ENCODE measurements at regions not wholly inside any gene's neighbourhood (a gene's known extent, or its start where the extent isn't known, plus 50 kb on each side); places are given as distances from the start of the nearest gene placed in this dataset.

DNA sequence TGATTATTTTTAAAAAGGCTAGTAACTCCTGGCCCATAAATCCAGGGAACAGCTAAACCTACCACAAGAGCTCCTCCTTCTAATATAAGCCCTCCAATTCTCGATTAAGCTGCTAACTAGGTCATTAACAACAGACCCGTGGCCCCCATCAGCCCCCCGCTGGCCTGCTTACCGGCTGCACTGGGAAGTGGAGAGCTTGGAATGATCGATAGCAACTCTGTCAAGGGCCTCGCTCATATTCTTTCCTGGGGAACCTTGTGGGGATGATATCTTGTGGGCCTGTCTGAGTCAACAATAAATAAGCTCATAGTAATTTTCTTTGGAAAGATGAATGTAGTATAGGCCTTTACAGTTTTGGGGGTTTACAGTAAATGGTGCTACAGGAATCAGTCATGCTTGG, 353.5 kb downstream of the TCERG1L start:
- in situ Hi-C loops (cut with MboI; ENCODE audit: low pct_unique_long_range_greater_than_20kb in 2 of 9, low sequenced_read_pairs in 9 of 9, unreplicated experiment in 9 of 9), result no loop called here
- no peak overlapping the region for H3K4me3 ChIP-seq
- no peak overlapping the region for H3K27ac ChIP-seq
- ATAC-seq (replicated peaks in 6 of 8), result peak in 2 of 8 experiments; percentile 42
- peaks cover 0 to 8% of the 10 kb centered on the region in 2 donors for H3K4me1 ChIP-seq (replicated peaks in 1 of 2)
- 0 to 80% (median 35%) methylated on average over 1 to 6 of the region's 6 CpGs; no CpG with 5 or more reads in 1 of the 10 experiments for WGBS, 10 experiments

DNA sequence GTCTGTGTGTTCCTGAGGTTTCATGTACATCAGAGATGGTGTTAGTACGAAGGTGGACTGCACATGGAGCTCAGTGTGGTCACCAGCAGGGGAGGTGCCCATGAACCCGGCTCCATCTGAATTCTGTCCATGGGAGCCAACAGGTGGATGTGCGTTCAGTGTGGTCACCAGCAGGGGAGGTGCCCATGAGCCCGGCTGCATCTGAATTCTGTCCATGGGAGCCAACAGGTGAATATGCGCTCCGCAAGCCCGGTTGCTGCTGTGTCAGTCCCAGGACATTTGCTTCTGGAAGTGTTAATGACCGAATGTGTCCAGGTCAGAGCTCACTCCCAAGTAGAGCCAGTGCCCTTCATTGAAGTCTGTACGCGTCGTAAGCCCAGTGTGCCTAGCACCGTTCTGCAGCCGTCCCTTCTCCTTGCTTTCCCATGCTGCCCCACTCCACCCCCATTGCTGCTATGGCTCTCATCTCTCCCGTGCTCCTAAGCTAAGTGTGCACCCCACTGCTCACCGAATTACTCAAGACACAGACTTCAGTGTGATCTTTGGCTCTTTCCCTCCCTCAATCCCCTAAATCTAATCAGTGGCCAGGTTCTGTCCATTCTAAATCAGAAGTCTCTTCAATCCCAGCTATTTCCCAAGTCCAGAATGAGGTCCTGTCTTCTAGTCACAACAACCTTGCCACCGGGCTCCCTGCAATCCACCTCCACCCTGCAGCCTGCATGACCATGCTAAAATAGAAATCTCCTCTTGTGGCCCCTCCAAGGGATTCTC, 352.4 kb downstream of the TCERG1L start:
- Histone ChIP-seq H3K27ac (no peak overlapping the region), H3K4me3 (no peak overlapping the region), H3K4me1 (replicated peaks in 1 of 2) (peaks cover 0 to 8% of the 10 kb centered on the region in 2 donors)
- 0 to 100% (median 72%) methylated on average over 1 to 10 of the region's 16 CpGs for whole genome bisulfite sequencing, 10 experiments
- in situ Hi-C loops (cut with MboI; ENCODE audit: low pct_unique_long_range_greater_than_20kb in 2 of 9, low sequenced_read_pairs in 9 of 9, unreplicated experiment in 9 of 9), result no loop called here
- ATAC-seq (replicated peaks in 6 of 8), result no peak

DNA sequence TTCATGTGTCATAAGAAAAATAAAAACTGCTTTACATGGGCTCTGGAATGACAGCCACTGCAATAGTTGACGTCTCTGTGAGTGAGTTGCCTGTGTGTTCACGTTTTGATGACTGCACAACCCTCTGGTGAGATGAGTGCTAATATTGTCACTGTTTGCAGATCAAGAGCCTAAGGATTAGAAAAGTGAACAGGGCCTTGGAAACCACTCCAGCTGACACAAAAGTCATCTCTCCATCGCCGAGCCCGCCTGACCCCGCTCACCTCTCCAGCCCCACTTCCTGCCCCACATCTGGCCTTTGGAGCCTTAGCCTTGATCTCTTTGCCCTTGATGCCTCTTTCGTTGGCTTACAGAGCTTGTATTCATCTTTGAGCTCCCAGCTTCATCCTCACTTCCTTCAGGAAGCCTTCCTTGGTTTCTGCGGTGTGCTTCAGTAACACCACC, 351.7 kb downstream of the TCERG1L start:
- WGBS, 10 experiments, result 10 to 100% (median 76%) methylated on average over 1 to 7 of the region's 8 CpGs; no CpG with 5 or more reads in 5 of the 10 experiments
- no peak overlapping the region for H3K27ac ChIP-seq
- H3K4me3 ChIP-seq, result no peak overlapping the region
- no peak for ATAC-seq (replicated peaks in 6 of 8)
- H3K4me1 ChIP-seq (replicated peaks in 1 of 2), result peaks cover 0 to 8% of the 10 kb centered on the region in 2 donors
- in situ Hi-C loops (cut with MboI; ENCODE audit: low pct_unique_long_range_greater_than_20kb in 2 of 9, low sequenced_read_pairs in 9 of 9, unreplicated experiment in 9 of 9), result no loop called here

GRCh38 chr10:130960531-130960930, 351.0 kb downstream of the TCERG1L start:
- no peak overlapping the region for H3K27ac ChIP-seq
- in situ Hi-C loops (cut with MboI; ENCODE audit: low pct_unique_long_range_greater_than_20kb in 2 of 9, low sequenced_read_pairs in 9 of 9, unreplicated experiment in 9 of 9), result no loop called here
- no peak for ATAC-seq (replicated peaks in 6 of 8)
- 0 to 86% (median 20%) methylated on average over 1 to 6 of the region's 8 CpGs; no CpG with 5 or more reads in 2 of the 10 experiments for WGBS, 10 experiments
- peaks cover 0 to 8% of the 10 kb centered on the region in 2 donors for H3K4me1 ChIP-seq (replicated peaks in 1 of 2)
- no peak overlapping the region for H3K4me3 ChIP-seq

DNA sequence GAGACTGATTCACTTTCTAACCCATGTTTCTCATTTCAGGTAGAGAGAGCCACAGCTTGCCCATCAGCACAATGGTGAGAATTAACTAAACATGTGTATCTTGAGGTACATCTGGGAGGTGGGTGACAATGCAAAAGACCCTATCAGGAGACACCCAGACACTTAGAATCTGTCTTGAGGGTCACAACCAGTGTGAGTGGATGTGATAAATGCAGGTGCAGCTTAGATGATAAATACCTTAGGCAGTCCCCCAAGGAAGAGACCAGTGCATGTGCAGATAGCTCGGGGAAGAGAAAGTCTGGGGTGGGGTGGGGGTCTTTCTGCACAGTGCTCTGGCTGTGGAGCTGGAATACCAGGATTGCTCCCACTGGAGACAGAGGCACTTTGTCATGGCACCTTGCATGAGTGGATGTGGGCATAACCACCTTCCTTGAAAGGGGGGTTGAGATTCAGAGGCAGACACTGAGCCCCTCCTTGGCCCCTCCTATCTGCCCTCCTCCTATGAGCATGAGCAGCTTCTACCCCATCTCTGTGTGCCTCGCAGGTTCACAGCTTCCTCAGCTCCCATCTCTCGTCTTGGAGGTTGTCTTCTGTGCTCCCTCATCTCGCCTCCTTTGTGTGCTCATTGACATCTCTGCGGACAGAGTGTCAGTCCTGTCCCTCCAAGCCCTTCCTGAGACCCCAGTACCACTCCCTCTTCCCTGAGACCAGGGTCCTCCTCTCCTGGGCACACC, 349.8 kb downstream of the TCERG1L start:
- ATAC-seq (replicated peaks in 6 of 8), result no peak
- Histone ChIP-seq H3K27ac (no peak overlapping the region), H3K4me1 (replicated peaks in 1 of 2) (peaks cover 0 to 8% of the 10 kb centered on the region in 2 donors), H3K4me3 (no peak overlapping the region)
- 6 to 90% (median 39%) methylated on average over 2 to 4 of the region's 5 CpGs; no CpG with 5 or more reads in 6 of the 10 experiments for WGBS, 10 experiments
- in situ Hi-C loops (cut with MboI; ENCODE audit: low pct_unique_long_range_greater_than_20kb in 2 of 9, low sequenced_read_pairs in 9 of 9, unreplicated experiment in 9 of 9), result no loop called here

- 29 to 85% (median 62%) methylated on average over 1 to 11 of the region's 19 CpGs; no CpG with 5 or more reads in 3 of the 10 experiments for WGBS, 10 experiments
- in situ Hi-C loops (cut with MboI; ENCODE audit: low pct_unique_long_range_greater_than_20kb in 2 of 9, low sequenced_read_pairs in 9 of 9, unreplicated experiment in 9 of 9), result no loop called here
- ATAC-seq (replicated peaks in 6 of 8), result no peak
Observed at GRCh38 chr10:130962240-130963051, 349.1 kb downstream of the TCERG1L start.

DNA sequence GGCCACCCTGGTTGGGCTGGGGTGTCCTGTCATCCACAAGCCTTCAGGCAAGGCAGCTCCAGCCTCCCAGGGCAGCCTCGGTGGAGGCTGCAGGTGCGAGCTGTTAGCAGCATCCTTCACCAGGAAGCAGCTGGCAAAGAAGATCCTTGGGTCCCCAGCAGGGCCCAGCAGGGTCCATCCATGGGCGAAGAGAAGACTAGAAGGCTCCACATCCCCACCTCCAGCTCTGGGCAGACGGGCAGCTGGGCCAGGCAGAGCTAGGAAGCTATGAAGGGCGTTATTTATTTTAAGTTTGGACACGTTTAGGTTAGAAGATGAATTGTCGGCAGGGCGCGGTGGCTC, 348.5 kb downstream of the TCERG1L start:
- in situ Hi-C loops (cut with MboI; ENCODE audit: low pct_unique_long_range_greater_than_20kb in 2 of 9, low sequenced_read_pairs in 9 of 9, unreplicated experiment in 9 of 9), result no loop called here
- no peak overlapping the region for H3K4me3 ChIP-seq
- peaks cover 0 to 1% of the 10 kb centered on the region in 2 donors for H3K4me1 ChIP-seq (replicated peaks in 1 of 2)
- H3K27ac ChIP-seq, result no peak overlapping the region
- 0 to 100% (median 55%) methylated on average over 1 to 6 of the region's 9 CpGs; no CpG with 5 or more reads in 1 of the 10 experiments for WGBS, 10 experiments
- no peak for ATAC-seq (replicated peaks in 6 of 8)

More at GRCh38 chr10:130962240-130963051, 349.1 kb downstream of the TCERG1L start:
- no peak overlapping the region for H3K4me3 ChIP-seq
- H3K4me1 ChIP-seq (replicated peaks in 1 of 2), result peaks cover 0 to 7% of the 10 kb centered on the region in 2 donors
- no peak overlapping the region for H3K27ac ChIP-seq

DNA sequence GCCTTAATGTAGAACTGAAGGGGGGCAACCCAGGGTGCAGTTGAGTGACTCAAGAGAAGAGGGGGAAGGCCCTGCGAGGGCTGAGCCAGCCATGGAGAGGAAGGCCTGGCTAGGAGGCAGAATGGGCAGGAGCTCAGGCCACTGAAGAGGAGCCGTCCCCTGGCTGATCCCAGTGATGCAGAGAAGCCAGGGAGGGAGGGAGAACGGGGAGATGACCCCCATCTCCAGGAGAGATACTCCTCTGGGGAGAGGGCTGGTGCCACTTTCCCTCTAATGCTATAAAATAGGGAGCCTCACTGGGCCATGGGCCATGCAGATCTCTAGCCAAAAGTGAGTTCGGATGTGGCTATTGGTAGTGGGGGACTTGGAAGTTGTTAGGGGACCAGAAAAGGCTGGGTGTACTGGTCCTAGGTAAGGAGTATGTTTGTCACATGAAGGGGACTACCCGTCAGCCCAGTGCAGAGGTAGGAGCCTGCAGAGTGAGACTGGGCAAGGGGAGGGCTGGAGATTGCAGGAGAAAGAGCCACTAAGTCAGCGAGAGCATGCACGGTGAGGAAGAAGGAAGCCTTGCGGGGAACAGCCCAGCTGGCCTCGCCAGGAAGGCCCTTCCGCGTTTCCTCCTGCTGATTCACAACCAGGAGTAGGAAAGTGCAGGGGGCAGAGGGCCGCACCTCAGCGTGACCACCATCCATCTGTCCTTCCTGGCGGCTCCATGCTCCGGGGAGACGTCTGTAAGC, 347.6 kb downstream of the TCERG1L start:
- no peaks in the 10 kb centered on the region for H3K4me1 ChIP-seq (replicated peaks in 1 of 2)
- in situ Hi-C loops (cut with MboI; ENCODE audit: low pct_unique_long_range_greater_than_20kb in 2 of 9, low sequenced_read_pairs in 9 of 9, unreplicated experiment in 9 of 9), result no loop called here
- no peak overlapping the region for H3K27ac ChIP-seq
- no peak overlapping the region for H3K4me3 ChIP-seq
- 12 to 70% (median 34%) methylated on average over 1 to 8 of the region's 16 CpGs for WGBS, 10 experiments
- no peak for ATAC-seq (replicated peaks in 6 of 8)

DNA sequence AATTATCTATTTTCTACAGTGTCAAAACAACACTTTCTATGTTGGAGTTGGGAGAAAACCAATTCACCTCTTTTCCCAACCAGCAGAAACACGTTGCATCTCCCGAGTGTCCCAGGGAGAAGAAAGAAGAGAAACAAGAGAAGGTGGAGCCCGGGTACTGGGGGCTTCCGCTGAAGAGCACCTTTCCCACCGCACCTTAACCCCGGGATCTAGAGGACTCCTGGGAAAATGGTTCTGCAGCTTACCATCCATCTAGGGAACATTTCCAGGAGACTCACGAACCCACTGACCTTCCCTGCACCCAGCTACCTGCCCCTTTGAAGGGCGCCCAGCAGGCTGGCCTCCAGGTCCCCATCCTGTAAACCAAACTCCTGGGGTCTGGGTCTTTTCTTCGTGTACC, 346.8 kb downstream of the TCERG1L start:
- WGBS, 10 experiments, result 0 to 87% (median 39%) methylated on average over 1 to 7 of the region's 9 CpGs; no CpG with 5 or more reads in 2 of the 10 experiments
- no peak for ATAC-seq (replicated peaks in 6 of 8)
- in situ Hi-C loops (cut with MboI; ENCODE audit: low pct_unique_long_range_greater_than_20kb in 2 of 9, low sequenced_read_pairs in 9 of 9, unreplicated experiment in 9 of 9), result no loop called here

GRCh38 chr10:130967161-130967560, 344.4 kb downstream of the TCERG1L start:
- no peak for ATAC-seq (replicated peaks in 6 of 8)
- Histone ChIP-seq H3K4me1 (replicated peaks in 1 of 2) (no peaks in the 10 kb centered on the region), H3K27ac (no peak overlapping the region), H3K4me3 (no peak overlapping the region)
- WGBS, 10 experiments, result 20 to 100% (median 69%) methylated on average over 1 to 5 of the region's 5 CpGs; no CpG with 5 or more reads in 3 of the 10 experiments
- in situ Hi-C loops (cut with MboI; ENCODE audit: low pct_unique_long_range_greater_than_20kb in 2 of 9, low sequenced_read_pairs in 9 of 9, unreplicated experiment in 9 of 9), result no loop called here

More for the DNA sequence above, 346.8 kb downstream of the TCERG1L start:
- H3K27ac ChIP-seq, result no peak overlapping the region
- H3K4me1 ChIP-seq (replicated peaks in 1 of 2), result no peaks in the 10 kb centered on the region
- H3K4me3 ChIP-seq, result no peak overlapping the region

DNA sequence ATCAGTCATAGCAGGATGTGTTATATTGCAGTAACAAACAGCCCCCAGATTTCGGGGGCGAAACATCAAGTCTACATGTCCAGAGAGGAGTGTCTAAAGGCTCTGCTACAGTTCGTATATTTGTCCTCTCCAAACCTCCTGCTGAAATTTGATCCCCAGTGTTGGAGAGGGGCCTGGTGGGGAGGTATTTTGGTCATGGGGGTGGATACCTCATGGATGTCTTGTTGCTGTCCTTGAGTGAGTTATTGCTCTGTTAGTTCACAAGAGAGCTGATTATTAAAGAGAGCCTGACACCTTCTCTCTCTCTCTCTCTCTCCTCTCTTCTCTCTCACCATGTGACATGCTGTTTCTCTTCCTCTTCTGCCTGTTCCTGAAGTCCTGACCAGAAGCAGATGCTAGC, 343.7 kb downstream of the TCERG1L start:
- no peak for ATAC-seq (replicated peaks in 6 of 8)
- WGBS, 10 experiments, result 7 to 87% (median 45%) methylated on average over 2 to 3 of the region's 3 CpGs; no CpG with 5 or more reads in 4 of the 10 experiments
- in situ Hi-C loops (cut with MboI; ENCODE audit: low pct_unique_long_range_greater_than_20kb in 2 of 9, low sequenced_read_pairs in 9 of 9, unreplicated experiment in 9 of 9), result no loop called here
- H3K4me1 ChIP-seq (replicated peaks in 1 of 2), result no peaks in the 10 kb centered on the region
- no peak overlapping the region for H3K4me3 ChIP-seq
- H3K27ac ChIP-seq, result no peak overlapping the region

DNA sequence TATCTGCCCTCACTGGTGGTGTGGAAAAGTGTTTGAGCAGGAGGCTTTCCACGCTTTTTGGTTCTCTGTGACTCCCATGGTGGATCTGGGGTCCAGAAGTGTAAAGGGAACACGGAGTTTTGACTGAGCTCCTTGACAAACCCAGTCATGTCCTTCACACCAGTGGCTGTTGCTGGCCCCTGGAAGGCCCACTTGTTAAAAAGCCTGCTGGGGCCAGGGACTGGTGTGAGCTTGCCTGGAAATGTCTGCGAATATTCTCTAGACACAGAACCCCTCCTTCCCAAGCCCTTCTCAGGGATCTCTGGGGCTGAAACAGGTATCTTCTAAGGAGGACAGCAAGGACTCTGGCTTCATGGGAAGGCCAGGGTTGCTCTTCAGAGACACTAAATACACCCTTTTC, 343.0 kb downstream of the TCERG1L start:
- H3K4me1 ChIP-seq (replicated peaks in 1 of 2), result no peaks in the 10 kb centered on the region
- no peak overlapping the region for H3K27ac ChIP-seq
- ATAC-seq (replicated peaks in 6 of 8), result no peak
- in situ Hi-C loops (cut with MboI; ENCODE audit: low pct_unique_long_range_greater_than_20kb in 2 of 9, low sequenced_read_pairs in 9 of 9, unreplicated experiment in 9 of 9), result no loop called here
- 0 to 85% (median 3%) methylated on average over 1 to 3 of the region's 3 CpGs; no CpG with 5 or more reads in 4 of the 10 experiments for WGBS, 10 experiments
- no peak overlapping the region for H3K4me3 ChIP-seq
